Jurkat, Clone E6-1 (cell line): ENCODE measurements at regions not wholly inside any gene's neighbourhood (a gene's known extent, or its start where the extent isn't known, plus 50 kb on each side); places are given as distances from the start of the nearest gene placed in this dataset.
"Not testable (repeated sequence)": the region's sequence is repeated elsewhere in the genome, so short reads cannot be mapped to it uniquely, and the experiment has no call there.

Source experiments
- DNase-seq: peaks from one replicate; pipeline ENCODE4 v3.0.0-alpha.2; 2011; ENCODE audit warnings: low read depth, low spot score
- H3K4me3 ChIP-seq: 2 replicates; pipeline ENCODE4 v1.5.1; 2011; ENCODE audit warnings: mild to moderate bottlenecking, low read length, control low read depth, moderate library complexity

DNA sequence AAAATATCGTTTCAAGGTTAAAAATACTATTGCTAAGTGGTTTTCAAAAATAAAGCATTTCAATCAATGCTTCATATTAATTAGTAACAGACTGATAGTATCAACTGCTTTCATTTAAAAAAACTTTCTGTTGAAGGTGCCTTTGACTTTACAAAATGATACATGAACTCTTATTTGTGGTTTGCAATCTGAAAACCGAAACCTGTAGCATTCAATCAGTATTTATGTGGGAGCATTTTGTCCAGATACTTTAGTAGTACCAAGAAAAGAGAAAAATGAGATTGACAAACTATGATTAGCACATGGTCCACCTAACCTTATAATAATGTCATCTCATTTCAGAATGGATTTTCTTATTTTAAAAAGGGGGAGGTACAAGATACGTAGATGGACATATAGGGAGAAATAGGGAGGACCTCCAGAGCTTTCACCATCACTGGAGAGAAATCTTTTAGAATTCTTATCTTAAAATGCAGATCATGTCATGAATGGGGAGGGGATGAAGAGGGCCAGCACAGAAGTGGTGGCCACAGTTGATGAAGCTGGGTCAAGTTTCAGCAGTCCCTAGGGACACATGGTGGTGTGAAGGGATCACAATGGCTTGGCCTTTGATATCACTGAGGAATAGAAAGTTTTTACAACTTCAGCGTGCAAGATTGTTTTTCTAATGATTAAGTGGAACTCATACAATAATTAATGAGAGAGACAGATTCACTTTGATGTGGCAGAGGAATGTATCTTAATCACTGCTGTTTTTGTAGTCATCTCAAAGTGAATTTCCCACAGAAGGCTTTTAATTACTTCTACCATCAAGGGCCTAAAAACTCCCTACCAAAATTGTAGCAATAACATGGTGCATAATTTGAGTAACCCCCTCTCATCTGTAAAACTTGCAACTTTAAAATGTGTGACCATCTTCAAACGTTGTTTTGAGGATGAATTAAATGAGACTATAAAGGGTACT, 322.3 kb upstream of the EDIL3 start:
- H3K4me3 ChIP-seq, result no peak overlapping the region
- no peak for DNase-seq

DNA sequence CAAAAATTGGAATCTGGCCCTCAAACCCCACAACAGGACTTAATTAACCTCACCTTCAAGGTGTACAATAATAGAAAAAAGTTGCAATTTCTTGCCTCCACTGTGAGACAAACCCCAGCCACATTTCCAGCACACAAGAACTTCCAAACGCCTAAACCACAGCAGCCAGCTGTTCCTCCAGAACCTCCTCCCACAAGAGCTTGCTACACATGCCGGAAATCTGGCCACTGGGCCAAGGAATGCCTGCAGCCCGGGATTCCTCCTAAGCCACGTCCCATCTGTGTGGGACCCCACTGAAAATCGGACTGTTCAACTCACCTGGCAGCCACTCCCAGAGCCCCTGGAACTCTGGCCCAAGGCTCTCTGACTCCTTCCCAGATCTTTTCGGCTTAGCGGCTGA, 315.9 kb upstream of the EDIL3 start:
- DNase-seq, H3K4me3 ChIP-seq: not testable (repeated sequence)

DNA sequence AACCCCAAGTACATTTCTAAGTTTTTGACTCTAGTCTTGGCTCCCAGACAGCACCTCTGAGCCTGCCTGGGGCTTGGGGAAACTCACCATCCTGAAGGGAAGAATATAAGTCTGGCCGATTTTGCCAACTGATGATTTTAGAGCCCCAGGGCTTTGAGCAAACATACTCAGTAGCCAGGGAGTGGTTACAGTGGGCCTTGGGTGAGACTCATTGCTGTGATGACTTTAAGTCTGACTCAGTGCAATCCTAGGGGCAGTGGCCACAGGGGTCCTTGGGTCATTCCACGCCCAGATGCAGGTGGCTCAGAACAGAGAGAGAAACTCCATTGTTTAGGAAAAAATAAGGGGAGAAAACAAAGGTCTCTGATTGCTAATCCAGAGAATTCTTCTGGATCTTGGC, 312.0 kb upstream of the EDIL3 start:
- no peak overlapping the region for H3K4me3 ChIP-seq
- no peak for DNase-seq

DNA sequence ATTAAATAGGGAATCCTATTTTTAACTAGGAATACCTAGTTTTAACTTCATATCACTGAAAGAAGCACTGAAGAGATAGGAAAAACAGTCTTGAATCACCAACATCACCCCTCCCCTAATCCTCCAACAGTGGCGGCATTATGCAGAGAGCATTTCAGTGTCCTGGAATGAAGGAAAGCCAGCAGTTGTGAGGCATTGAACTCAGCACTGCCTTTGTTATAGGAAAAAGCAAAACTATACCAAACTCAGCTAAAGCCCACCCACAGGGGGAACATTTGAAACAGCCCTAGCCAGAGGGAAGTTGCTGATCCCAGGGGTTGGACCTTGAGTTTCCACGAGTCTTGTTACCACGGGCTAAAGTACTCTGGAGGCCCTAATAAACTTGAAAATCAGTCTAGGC, 310.6 kb upstream of the EDIL3 start:
- H3K4me3 ChIP-seq, result no peak overlapping the region
- no peak for DNase-seq

DNA sequence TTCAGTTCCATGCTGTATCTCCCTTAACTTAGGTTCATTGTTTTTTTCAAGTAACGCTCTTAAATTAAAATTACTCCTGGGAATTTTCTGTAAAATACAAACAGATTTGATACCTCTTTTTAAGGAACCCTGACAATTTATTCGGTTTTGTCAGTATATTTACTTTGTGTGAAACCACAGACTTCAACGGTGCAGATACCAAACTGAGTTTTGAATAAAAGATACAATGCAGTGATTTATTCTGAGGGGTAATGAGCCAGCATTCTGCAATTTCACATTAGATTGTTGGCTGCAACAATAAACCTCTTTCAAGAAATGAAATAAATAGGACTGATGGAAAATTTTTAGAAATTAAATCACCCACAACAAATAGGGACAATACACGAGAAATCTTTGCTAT, 308.6 kb upstream of the EDIL3 start:
- DNase-seq, result no peak

DNA sequence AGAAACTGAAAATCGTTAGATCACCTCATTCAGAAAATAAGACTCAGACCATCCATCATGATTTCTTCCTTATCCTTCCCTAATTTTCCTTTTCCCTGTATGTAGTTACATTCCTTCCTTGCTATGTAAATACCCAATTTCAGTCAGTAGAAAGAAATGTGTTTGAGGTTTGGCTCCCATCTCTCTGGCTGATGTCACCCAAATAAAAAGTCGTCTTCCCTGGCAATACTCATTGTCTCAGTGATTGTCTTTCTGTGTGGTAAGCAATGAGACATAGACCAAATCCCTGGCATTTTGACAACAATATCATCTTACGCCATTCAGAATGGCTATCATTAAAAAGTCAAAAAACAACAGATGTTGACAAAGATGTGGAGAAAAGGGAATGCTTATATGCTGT, 303.9 kb upstream of the EDIL3 start:
- no peak overlapping the region for H3K4me3 ChIP-seq

More for the DNA sequence above, 308.6 kb upstream of the EDIL3 start:
- H3K4me3 ChIP-seq, result no peak overlapping the region

DNA sequence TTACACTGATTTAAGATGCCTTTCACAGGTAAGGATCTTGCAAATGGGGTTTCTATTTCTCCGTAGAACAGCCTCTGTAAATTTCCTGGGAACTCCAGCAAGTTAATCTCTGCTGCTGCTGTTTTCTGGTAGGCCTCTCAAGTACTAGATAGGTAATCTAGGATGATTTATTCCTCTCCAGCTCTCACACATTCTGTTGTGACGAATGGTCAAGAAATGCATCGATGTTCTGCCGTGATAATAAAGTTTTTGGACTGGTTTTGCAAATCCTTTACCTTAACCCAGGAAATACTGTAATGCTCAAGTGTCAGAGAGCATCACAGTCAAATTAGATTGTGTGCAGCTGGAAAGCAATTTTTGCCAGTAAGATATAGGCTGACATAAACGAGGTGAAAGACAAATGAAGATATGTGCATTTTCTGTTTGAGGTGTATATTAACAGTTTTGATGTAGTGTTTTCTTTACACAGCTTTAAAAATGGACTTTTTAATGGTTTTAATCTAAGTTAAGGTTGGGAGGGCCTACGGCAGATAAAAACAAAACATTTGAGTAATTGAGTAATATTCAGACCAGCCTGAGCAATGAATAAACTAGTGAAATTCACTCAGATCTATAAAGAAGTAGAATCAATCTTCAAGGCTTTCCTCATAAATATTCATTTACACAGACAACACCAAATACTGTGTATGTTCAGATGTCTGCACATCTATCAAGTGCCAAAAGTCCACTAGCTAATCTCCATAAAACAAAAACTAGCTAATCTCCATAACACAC, 300.6 kb upstream of the EDIL3 start:
- no peak for DNase-seq
- H3K4me3 ChIP-seq, result no peak overlapping the region

More for the DNA sequence above, 303.9 kb upstream of the EDIL3 start:
- no peak for DNase-seq

DNA sequence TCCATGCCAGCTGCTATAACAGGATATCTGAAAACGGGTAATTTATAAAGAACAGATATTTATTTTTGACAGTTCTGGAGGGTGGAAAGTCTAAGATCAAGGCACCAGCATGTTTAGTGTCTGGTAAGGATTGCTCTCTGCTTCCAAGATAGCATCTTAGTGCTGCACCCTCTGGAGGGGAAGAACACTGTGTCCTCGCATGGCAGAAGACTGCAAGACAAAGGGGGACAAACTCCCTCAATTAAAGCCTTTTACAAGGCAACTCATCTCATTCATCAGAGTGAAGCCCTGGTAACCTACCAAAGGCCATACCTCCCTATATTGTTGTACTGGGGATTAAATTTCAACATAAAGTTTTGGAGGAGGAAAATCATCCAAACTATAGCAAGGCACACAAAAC, 298.9 kb upstream of the EDIL3 start:
- no peak for DNase-seq
- H3K4me3 ChIP-seq, result no peak overlapping the region

DNA sequence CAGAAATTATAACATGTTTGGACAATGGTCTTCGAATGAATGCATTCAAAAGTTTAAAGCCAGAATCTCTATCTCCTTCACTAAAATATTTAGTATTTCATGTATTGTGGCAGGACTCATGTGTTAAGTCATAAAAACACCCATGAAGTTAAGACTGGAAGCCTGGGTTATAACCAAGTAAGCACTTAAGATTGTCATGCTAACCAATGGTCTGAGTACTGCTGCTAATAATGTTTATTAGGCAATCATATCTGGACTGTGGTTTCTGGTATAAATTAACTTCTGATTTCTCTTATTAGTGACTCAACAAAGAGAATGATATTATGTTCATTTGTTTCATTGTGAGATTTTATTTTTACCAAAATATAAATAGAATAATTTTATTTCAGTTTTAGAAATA, 297.9 kb upstream of the EDIL3 start:
- no peak for DNase-seq
- H3K4me3 ChIP-seq, result no peak overlapping the region

DNA sequence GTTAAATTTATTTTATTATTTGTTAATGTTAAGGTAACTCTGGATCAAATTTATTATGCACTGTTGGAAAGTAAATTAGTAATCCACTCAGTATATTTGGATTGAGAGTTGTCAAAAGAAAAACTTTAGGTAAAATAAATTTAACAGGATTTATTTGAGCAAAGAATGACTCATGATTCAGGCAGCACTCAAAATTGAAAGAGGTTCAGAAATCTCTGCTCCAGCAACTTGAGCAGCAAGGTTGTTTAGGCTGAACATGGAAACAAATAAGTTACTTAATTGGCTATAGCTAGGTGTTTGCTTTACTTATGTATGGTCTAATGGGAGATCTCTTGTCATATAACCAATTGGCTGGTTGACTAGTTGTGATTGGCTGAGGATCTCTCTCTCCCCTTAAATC, 296.2 kb upstream of the EDIL3 start:
- H3K4me3 ChIP-seq, result no peak overlapping the region

DNA sequence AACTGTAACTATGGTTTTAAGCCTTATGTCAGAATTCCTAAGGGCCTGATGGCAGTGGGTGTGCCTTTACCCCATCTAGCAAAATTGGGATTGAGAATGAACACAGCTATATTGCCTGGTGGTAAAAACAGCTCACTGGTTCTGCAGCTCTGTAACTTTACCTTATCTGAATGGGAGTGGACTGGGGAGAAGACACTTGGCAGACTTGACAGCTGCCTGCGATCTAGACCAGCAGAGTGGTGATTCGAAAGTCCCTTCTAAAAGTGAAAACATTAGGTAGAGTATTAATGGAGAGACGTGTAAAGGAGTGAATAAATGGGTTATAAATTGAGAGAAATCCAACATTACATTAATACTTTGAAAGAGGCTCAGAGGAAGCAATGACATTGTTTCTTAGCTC, 289.1 kb upstream of the EDIL3 start:
- no peak for DNase-seq

More for the DNA sequence above, 296.2 kb upstream of the EDIL3 start:
- no peak for DNase-seq

DNA sequence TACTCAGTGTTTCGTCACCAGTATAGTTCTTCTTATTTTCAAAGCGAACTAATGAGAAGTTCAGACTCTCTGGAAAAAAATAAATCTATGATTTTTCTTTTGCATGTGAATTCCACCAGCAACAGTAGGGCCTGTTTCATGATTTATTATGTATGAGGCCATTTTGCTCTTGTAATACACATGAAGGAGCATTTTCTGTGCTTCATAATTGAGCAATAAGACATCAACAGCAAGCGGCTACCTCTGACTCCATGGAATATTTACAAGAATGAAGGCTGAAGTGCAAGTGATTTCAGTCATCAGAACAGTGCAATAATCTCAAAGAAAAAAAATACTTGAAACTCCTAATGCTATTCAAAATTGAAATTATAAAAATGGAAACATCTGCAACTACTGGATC, 282.9 kb upstream of the EDIL3 start:
- DNase-seq, result no peak

More for the DNA sequence above, 289.1 kb upstream of the EDIL3 start:
- H3K4me3 ChIP-seq, result no peak overlapping the region

DNA sequence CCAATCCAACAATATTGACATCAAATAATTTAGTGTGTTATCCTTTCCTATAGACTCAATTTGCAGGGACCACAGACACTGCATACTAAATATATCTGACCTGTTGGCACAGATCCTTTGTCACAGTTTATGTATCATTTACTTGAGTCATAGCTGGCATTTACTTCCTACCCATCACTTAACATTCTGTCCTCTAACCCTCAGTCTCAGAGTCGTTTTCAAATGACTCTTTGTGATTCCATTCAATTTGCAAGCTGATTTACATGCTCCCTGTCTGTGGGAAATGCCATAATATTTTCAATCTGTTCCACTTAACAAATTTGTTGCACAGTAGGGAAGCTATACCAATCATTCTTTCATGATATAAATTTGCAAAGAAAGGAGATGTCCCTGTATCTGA, 265.7 kb upstream of the EDIL3 start:
- no peak overlapping the region for H3K4me3 ChIP-seq
- DNase-seq, result no peak

More for the DNA sequence above, 282.9 kb upstream of the EDIL3 start:
- H3K4me3 ChIP-seq, result no peak overlapping the region

DNA sequence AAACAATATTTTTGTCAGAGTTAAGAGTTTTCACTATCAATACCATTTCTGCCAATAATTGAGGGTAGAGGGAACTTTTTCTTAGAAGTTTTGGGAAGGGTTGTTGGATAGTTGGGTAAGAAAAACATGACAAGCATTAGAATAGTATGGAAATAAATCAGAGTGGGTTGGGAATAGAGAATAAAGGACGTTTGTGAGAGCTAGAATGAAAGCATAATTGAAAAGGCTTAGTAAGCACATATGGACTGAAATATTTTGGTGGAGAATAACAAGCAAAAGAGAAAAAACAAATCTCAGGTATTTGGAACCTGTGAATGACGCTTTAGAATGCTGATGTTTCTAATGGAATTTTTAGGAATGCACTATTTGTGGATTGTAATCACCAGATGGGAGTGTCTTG, 262.9 kb upstream of the EDIL3 start:
- H3K4me3 ChIP-seq, result no peak overlapping the region
- DNase-seq, result no peak

DNA sequence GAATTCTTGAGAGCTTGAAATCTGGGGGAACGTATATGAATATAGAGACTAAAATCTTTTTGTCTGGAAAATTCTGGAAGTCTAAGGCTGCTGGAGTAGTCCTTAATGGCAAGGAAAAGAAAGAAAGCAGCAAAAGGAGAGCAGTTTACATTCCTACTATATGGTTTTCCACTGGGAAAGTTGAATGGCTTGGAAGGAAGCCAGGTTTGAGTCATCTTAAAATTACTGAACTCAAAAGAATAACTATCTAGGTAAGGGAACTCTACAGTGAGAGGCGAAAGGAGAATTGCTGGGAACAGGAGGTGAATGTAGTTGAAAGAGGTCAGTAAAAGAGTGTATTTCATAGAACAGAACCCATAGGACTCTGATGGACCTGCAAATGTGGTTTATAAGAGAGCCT, 258.1 kb upstream of the EDIL3 start:
- H3K4me3 ChIP-seq, result no peak overlapping the region
- no peak for DNase-seq

DNA sequence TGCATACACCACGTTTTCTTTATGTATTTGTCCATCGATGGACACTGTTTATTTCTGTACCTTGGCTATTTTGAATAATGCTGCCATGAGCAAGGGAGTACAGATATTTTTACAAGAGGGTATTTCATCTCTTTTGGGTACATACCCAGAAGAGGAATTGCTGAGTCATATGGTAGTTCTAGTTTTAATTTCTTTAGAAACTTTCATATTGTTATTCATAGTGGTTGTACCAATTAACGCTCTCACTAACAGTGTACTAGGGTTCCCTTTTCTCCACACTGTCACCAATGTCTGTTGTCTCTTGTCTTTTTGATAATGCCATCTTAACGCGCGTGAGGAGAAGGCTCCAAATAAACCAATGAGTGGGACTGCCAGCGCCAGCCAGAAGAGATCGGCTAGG, 257.6 kb upstream of the EDIL3 start:
- no peak overlapping the region for H3K4me3 ChIP-seq
- no peak for DNase-seq

DNA sequence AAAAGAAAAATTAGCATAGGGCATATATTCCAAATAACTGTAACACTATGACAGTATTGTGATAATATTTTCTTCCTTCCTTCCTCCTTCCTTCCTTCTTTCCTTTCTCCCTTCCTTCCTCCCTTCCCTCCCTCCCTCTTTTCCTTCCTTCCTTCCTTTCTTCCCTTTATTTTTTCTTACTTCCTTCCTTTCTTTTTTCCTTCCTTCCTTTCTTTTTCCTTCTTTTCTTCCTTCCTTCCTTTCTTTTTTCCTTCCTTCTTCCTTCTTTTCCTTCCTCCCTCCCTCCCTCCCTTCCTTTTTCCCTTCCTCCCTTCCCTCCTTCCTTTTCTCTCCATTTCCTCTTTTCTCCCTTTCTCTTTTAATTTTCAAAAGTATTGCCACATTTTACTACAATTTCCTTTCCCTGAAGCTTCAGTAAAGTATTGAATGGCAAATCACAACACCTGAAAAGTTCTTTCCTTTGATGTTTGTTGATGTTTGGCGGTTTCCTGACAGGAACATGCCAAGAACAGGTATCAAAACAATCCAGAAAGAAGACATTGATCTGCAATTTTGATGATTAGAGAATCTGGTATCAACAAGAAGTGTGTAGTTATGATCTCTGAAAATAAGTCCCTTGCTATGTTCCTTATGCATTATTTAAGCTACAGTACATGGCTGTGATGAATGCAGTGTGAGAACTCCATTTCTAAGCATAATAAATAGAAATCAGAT, 253.1 kb upstream of the EDIL3 start:
- DNase-seq, result no peak
- no peak overlapping the region for H3K4me3 ChIP-seq

DNA sequence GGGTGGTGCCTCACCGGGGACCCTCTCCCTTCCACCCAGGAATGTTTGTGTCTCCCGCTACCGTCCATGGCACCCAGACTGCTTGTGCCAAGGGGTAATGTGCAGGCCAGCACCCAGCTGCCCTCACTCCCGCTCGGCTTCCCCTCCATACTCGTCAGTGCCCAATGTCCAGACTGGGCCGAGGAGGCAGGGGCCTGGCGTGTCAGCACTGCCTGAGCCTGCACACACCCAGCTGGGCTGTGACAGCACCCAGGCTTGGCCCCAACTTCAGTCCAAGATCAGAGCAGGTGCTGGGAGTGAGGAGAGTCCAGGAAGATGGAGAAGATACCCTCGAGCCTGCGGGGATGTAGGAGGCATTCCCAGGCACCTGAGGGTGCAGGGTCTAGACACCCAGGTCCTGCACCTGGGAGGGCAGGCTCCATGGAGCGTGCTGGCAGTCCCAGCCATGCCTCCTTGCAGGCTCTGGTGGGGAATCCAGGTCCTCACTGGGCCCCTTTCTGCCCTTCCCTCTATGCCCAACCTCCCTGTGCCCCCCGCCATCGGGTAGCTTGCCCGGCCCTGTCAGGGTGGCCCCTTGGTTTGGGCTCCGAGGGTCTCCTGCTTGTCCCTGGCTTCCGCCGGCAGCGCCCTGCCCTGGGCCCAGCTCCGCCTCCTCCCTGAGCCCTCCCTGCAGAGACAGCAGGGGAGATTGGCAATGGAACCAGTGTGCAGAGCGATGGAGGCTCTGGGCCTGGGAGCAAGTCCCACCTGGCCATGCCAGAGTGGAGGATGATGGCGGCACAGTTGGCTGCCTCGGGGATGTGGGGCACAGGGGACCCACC, 250.8 kb upstream of the EDIL3 start:
- H3K4me3 ChIP-seq, result no peak overlapping the region
- no peak for DNase-seq

DNA sequence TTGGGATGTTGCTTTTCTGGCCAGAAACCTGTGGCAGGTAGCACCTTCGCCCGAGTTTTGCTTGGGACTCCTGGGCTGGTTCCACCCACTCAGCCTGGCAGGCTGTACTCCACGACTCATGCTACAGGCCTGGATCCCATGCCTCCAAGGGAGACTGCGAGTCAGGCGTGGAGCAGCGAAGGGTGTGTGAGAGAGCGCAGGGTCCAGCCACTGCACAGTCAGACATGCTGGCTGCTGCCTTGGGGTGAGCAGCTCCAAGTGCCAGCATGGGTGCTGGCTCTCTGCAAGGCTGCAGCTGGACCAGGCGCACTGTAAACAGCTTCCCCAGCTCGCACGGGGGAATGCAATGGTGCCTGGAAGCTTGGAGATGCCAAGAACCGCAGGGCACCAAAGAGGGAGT, 249.6 kb upstream of the EDIL3 start:
- no peak for DNase-seq
- no peak overlapping the region for H3K4me3 ChIP-seq
